ENCODE measurements at regions not wholly inside any gene's neighbourhood (a gene's known extent, or its start where the extent isn't known, plus 50 kb on each side); places are given as distances from the start of the nearest gene placed in this dataset.

DNA sequence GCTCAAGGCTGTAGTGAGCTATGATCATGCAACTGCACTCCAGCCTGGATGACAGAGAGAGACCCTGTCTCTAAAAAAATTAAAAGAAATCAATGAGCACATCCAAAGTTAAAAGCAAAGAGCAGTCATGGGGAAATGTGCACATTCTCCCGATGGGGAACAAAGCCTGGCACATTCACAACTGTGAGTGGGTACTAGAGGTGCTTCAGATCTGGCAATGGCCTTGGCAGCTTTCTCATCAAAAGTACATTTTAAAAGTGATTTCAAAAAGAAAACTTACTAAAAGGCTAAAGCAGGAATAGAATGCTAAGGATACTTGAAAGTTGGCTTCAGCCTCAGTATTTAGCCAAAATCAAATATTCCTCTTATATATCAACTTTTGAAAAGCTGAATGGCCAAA, 145.9 kb upstream of the MAOA start:
- Mint-ChIP-seq H3K27ac (no peak overlapping the region), H3K36me3 (no peaks in the 10 kb centered on the region), H3K27me3 (no peaks in the 10 kb centered on the region), H3K4me3 (no peak overlapping the region), H3K4me1 (peaks cover 0 to 2% (median 0%) of the 10 kb centered on the region in 4 donors), H3K9me3 (peaks cover 0 to 2% (median 0%) of the 10 kb centered on the region in 7 donors)
- no peaks in the 10 kb centered on the region for H3K27me3 ChIP-seq (ENCODE audit: control insufficient read depth, insufficient read depth, low read length)
- no peaks in the 10 kb centered on the region for H3K9me3 ChIP-seq (ENCODE audit: control insufficient read depth in 2 of 2, low read length in 2 of 2)
- no peaks in the 10 kb centered on the region for H3K36me3 ChIP-seq (ENCODE audit: control insufficient read depth, insufficient read depth, low read length)
- no peaks in the 10 kb centered on the region for H3K4me1 ChIP-seq (ENCODE audit: control insufficient read depth, insufficient read depth, low read length, poor library complexity, severe bottlenecking)
- DNase-seq, result no peak
- no peak overlapping the region for H3K4me3 ChIP-seq (ENCODE audit: low read depth, low read length)
- no peak overlapping the region for H3K27ac ChIP-seq (ENCODE audit: insufficient read depth, low read length, poor library complexity, severe bottlenecking)
- no peak for ATAC-seq (ENCODE audit: low read depth in 2 of 2)

DNA sequence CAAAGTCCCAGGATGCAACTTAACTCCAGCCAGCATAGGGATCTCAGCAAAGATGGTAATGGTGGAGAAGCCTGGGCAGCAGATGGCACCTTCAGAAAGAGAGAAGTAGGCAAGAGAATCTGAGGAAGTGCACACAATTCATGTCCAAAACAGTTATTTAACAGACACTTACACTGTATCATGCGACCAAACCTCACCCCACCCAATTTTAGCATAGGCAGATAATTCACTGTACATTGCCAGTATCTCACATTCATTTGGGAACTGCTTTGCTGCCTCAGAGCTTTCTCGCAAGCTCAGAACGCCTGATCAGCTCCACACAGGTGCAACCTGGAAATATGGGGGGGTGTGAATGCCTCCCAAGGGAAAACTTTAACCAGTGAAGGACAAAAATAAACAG, 143.0 kb upstream of the MAOA start:
- Histone ChIP-seq H3K9me3 (ENCODE audit: control insufficient read depth in 2 of 2, low read length in 2 of 2) (no peaks in the 10 kb centered on the region), H3K4me3 (ENCODE audit: low read depth, low read length) (no peak overlapping the region), H3K27me3 (ENCODE audit: control insufficient read depth, insufficient read depth, low read length) (no peaks in the 10 kb centered on the region), H3K36me3 (ENCODE audit: control insufficient read depth, insufficient read depth, low read length) (no peaks in the 10 kb centered on the region), H3K4me1 (ENCODE audit: control insufficient read depth, insufficient read depth, low read length, poor library complexity, severe bottlenecking) (no peaks in the 10 kb centered on the region), H3K27ac (ENCODE audit: insufficient read depth, low read length, poor library complexity, severe bottlenecking) (no peak overlapping the region)
- ATAC-seq (ENCODE audit: low read depth in 2 of 2) (no peak), DNase-seq (no peak)
- H3K36me3 Mint-ChIP-seq, result no peaks in the 10 kb centered on the region
- H3K27me3 Mint-ChIP-seq, result no peaks in the 10 kb centered on the region
- H3K4me3 Mint-ChIP-seq, result no peak overlapping the region
- no peak overlapping the region for H3K27ac Mint-ChIP-seq
- peaks cover 0 to 2% (median 0%) of the 10 kb centered on the region in 4 donors for H3K4me1 Mint-ChIP-seq
- no peaks in the 10 kb centered on the region for H3K9me3 Mint-ChIP-seq

DNA sequence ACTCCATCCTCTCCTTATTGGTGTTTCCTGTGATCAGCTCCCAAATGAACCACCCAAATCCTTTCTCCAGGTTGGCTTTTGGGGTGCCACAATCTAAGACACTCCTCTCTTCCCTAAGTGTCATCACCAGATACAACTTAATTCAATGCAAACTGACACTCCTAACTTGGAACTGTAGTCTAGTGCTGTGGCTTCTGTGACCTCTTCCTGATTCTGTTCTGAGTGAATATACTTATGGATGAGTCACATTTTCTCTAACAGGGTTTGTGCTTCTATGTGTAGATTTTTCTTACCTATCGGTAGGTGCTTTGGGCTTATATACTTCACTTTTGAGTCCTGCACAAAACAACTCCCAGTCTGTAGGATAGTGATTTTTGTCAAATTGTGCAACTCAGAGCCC, 141.3 kb upstream of the MAOA start:
- no peaks in the 10 kb centered on the region for H3K36me3 Mint-ChIP-seq
- no peaks in the 10 kb centered on the region for H3K9me3 ChIP-seq (ENCODE audit: control insufficient read depth in 2 of 2, low read length in 2 of 2)
- H3K27ac ChIP-seq (ENCODE audit: insufficient read depth, low read length, poor library complexity, severe bottlenecking), result no peak overlapping the region

DNA sequence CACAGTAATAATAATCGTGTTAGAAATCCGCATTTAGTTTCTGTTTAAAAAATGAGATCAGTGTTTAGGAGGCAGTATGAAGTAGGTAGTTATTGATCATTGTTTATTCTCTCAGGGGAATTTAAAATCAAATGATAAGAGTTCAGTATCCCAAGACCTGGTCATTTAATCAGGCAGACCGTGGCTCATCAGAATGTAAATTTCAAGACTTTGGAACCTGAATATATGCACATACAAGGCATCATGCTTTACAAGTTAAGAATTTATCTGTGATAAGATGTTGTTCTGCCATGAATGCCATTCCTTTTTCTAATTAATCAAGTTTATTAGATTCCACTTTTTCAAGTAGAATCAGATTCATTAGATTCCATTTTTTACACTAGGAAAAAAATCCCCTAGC, 133.5 kb upstream of the MAOA start:
- no peaks in the 10 kb centered on the region for H3K27me3 Mint-ChIP-seq
- H3K9me3 Mint-ChIP-seq, result peaks cover 0 to 2% (median 1%) of the 10 kb centered on the region in 7 donors
- Histone ChIP-seq H3K36me3 (ENCODE audit: control insufficient read depth, insufficient read depth, low read length) (no peaks in the 10 kb centered on the region), H3K27me3 (ENCODE audit: control insufficient read depth, insufficient read depth, low read length) (no peaks in the 10 kb centered on the region), H3K27ac (ENCODE audit: insufficient read depth, low read length, poor library complexity, severe bottlenecking) (no peak overlapping the region), H3K9me3 (ENCODE audit: control insufficient read depth in 2 of 2, low read length in 2 of 2) (no peaks in the 10 kb centered on the region), H3K4me1 (ENCODE audit: control insufficient read depth, insufficient read depth, low read length, poor library complexity, severe bottlenecking) (no peaks in the 10 kb centered on the region), H3K4me3 (ENCODE audit: low read depth, low read length) (no peak overlapping the region)
- no peak overlapping the region for H3K27ac Mint-ChIP-seq
- H3K4me1 Mint-ChIP-seq, result peaks cover 0 to 6% (median 0%) of the 10 kb centered on the region in 4 donors
- ATAC-seq (ENCODE audit: low read depth in 2 of 2) (no peak), DNase-seq (no peak)
- H3K36me3 Mint-ChIP-seq, result no peaks in the 10 kb centered on the region
- no peak overlapping the region for H3K4me3 Mint-ChIP-seq

More for the DNA sequence above, 141.3 kb upstream of the MAOA start:
- Histone ChIP-seq H3K4me3 (ENCODE audit: low read depth, low read length) (no peak overlapping the region), H3K36me3 (ENCODE audit: control insufficient read depth, insufficient read depth, low read length) (no peaks in the 10 kb centered on the region), H3K27me3 (ENCODE audit: control insufficient read depth, insufficient read depth, low read length) (no peaks in the 10 kb centered on the region), H3K4me1 (ENCODE audit: control insufficient read depth, insufficient read depth, low read length, poor library complexity, severe bottlenecking) (no peaks in the 10 kb centered on the region)
- no peaks in the 10 kb centered on the region for H3K27me3 Mint-ChIP-seq
- H3K4me1 Mint-ChIP-seq, result peaks cover 0 to 2% (median 0%) of the 10 kb centered on the region in 4 donors
- DNase-seq, result no peak
- H3K4me3 Mint-ChIP-seq, result no peak overlapping the region
- no peaks in the 10 kb centered on the region for H3K9me3 Mint-ChIP-seq
- H3K27ac Mint-ChIP-seq, result no peak overlapping the region
- ATAC-seq (ENCODE audit: low read depth in 2 of 2), result no peak

DNA sequence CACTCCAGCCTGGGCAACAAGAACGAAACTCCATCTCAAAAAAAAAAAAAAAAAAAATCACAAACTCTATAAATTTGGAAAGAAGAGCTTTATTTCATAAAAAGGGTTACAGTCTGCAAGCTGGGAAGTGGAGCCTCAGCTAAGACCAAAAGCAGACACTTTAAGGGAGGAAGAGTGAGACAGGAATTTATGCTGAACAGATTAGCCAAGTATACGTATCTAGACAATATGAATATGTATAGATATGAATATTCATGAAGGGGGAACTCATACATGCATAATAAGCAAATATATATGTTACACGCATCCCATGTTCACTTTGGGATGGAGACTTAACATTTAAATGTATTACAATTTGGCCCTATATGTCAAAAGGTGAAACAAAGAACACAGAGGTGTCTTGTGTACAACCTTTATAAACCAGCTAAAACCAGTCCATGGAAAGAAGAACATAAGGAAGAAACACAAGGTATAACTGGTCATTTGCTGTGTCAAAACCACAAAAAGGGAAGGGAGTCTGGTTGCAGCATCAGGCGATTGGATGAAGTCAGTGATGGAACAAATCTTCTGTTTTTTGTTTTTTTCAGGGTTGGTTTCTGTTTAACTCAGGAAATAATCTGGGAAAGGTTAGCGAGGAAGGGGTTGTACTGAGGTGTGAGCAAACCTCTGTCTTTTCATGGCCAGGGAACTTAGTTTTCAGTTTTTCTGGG, 130.0 kb upstream of the MAOA start:
- no peaks in the 10 kb centered on the region for H3K27me3 Mint-ChIP-seq
- no peak for ATAC-seq (ENCODE audit: low read depth in 2 of 2)
- Histone ChIP-seq H3K9me3 (ENCODE audit: control insufficient read depth in 2 of 2, low read length in 2 of 2) (no peaks in the 10 kb centered on the region), H3K36me3 (ENCODE audit: control insufficient read depth, insufficient read depth, low read length) (no peaks in the 10 kb centered on the region), H3K27me3 (ENCODE audit: control insufficient read depth, insufficient read depth, low read length) (no peaks in the 10 kb centered on the region), H3K4me3 (ENCODE audit: low read depth, low read length) (no peak overlapping the region), H3K4me1 (ENCODE audit: control insufficient read depth, insufficient read depth, low read length, poor library complexity, severe bottlenecking) (no peaks in the 10 kb centered on the region), H3K27ac (ENCODE audit: insufficient read depth, low read length, poor library complexity, severe bottlenecking) (no peak overlapping the region)
- no peaks in the 10 kb centered on the region for H3K36me3 Mint-ChIP-seq
- peaks cover 0 to 4% (median 2%) of the 10 kb centered on the region in 7 donors for H3K9me3 Mint-ChIP-seq
- H3K27ac Mint-ChIP-seq, result no peak overlapping the region
- no peak overlapping the region for H3K4me3 Mint-ChIP-seq
- peaks cover 0 to 11% (median 3%) of the 10 kb centered on the region in 4 donors for H3K4me1 Mint-ChIP-seq
- DNase-seq, result no peak

DNA sequence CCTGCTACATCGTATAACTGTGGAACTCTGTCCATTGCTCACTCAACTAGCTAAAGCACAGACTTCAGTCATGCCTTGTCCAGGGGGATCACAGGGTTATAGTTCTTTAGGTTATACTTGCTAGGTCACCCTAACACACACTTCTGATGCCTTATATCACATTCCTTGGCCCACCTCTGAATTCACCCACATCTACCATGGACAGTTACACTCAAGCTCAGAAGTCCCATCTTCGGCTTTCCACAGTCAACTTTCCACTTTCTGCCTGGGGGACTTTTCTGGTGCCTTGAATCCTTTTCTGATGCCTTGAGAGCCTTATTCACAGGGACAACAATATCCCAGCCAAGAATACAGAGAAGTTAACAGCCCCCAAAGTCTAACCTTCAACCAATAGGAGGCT, 129.2 kb upstream of the MAOA start:
- DNase-seq (no peak), ATAC-seq (ENCODE audit: low read depth in 2 of 2) (no peak)
- no peaks in the 10 kb centered on the region for H3K27me3 ChIP-seq (ENCODE audit: control insufficient read depth, insufficient read depth, low read length)
- H3K4me1 ChIP-seq (ENCODE audit: control insufficient read depth, insufficient read depth, low read length, poor library complexity, severe bottlenecking), result no peaks in the 10 kb centered on the region
- no peak overlapping the region for H3K27ac Mint-ChIP-seq
- no peaks in the 10 kb centered on the region for H3K36me3 Mint-ChIP-seq
- no peak overlapping the region for H3K4me3 ChIP-seq (ENCODE audit: low read depth, low read length)
- no peaks in the 10 kb centered on the region for H3K27me3 Mint-ChIP-seq
- no peak overlapping the region for H3K4me3 Mint-ChIP-seq
- H3K9me3 ChIP-seq (ENCODE audit: control insufficient read depth in 2 of 2, low read length in 2 of 2), result no peaks in the 10 kb centered on the region
- no peaks in the 10 kb centered on the region for H3K36me3 ChIP-seq (ENCODE audit: control insufficient read depth, insufficient read depth, low read length)
- H3K9me3 Mint-ChIP-seq, result peaks cover 0 to 4% (median 2%) of the 10 kb centered on the region in 7 donors
- H3K27ac ChIP-seq (ENCODE audit: insufficient read depth, low read length, poor library complexity, severe bottlenecking), result no peak overlapping the region
- peaks cover 0 to 11% (median 3%) of the 10 kb centered on the region in 4 donors for H3K4me1 Mint-ChIP-seq

DNA sequence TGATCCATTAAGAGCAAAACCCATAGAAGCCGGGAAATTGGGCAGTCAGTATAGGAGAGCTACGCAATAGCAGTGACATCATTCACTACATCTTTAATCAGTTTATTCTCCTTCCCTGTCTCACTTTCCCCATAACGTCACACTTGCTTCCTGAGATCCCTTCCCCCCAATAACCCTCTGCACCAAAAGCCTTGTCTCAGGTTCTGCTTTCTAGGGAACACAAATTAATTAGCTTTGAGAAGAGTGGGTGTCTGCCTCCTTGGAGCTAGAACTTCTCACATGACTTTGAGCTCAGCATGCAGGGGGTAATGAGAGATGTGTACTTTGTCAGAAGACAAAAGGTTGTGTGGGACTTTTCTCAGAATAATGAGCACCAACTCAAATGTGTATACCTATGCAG, 128.3 kb upstream of the MAOA start:
- Histone ChIP-seq H3K27ac (ENCODE audit: insufficient read depth, low read length, poor library complexity, severe bottlenecking) (no peak overlapping the region), H3K4me3 (ENCODE audit: low read depth, low read length) (no peak overlapping the region), H3K9me3 (ENCODE audit: control insufficient read depth in 2 of 2, low read length in 2 of 2) (no peaks in the 10 kb centered on the region), H3K4me1 (ENCODE audit: control insufficient read depth, insufficient read depth, low read length, poor library complexity, severe bottlenecking) (no peaks in the 10 kb centered on the region), H3K36me3 (ENCODE audit: control insufficient read depth, insufficient read depth, low read length) (no peaks in the 10 kb centered on the region), H3K27me3 (ENCODE audit: control insufficient read depth, insufficient read depth, low read length) (no peaks in the 10 kb centered on the region)
- H3K27me3 Mint-ChIP-seq, result no peaks in the 10 kb centered on the region
- peaks cover 0 to 5% (median 2%) of the 10 kb centered on the region in 7 donors for H3K9me3 Mint-ChIP-seq
- no peaks in the 10 kb centered on the region for H3K36me3 Mint-ChIP-seq
- peaks cover 0 to 11% (median 3%) of the 10 kb centered on the region in 4 donors for H3K4me1 Mint-ChIP-seq
- no peak for ATAC-seq (ENCODE audit: low read depth in 2 of 2)
- no peak overlapping the region for H3K27ac Mint-ChIP-seq
- H3K4me3 Mint-ChIP-seq, result no peak overlapping the region
- DNase-seq, result no peak

DNA sequence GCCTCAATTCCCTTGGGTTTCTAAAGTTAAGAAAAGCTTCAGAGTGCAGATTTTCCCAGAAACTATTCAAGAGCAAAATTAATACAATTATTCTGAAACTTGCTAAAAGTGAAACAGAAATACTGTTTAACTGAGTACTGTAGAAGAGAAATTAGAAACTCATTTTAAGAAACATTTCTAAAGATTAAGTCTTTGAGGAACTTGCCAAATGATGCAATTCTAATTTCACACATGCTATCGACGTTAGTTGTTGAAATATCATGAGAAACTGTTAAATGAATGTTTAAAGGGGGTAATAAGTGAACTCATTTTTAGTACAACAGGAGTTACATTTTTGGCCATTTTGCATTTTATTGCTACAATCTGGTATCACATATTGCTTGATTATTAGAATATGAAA, 125.3 kb upstream of the MAOA start:
- H3K27me3 ChIP-seq (ENCODE audit: control insufficient read depth, insufficient read depth, low read length), result no peaks in the 10 kb centered on the region
- Mint-ChIP-seq H3K27me3 (no peaks in the 10 kb centered on the region), H3K27ac (no peak overlapping the region), H3K9me3 (peaks cover 0 to 18% (median 8%) of the 10 kb centered on the region in 7 donors), H3K36me3 (peaks cover 4% of the 10 kb centered on the region), H3K4me1 (peaks cover 0 to 5% (median 3%) of the 10 kb centered on the region in 4 donors), H3K4me3 (no peak overlapping the region)
- no peak overlapping the region for H3K27ac ChIP-seq (ENCODE audit: insufficient read depth, low read length, poor library complexity, severe bottlenecking)
- no peaks in the 10 kb centered on the region for H3K36me3 ChIP-seq (ENCODE audit: control insufficient read depth, insufficient read depth, low read length)
- ATAC-seq (ENCODE audit: low read depth in 2 of 2), result no peak
- no peak overlapping the region for H3K4me3 ChIP-seq (ENCODE audit: low read depth, low read length)
- no peak for DNase-seq
- H3K9me3 ChIP-seq (ENCODE audit: control insufficient read depth in 2 of 2, low read length in 2 of 2), result peaks cover 5 to 14% of the 10 kb centered on the region in 2 experiments
- H3K4me1 ChIP-seq (ENCODE audit: control insufficient read depth, insufficient read depth, low read length, poor library complexity, severe bottlenecking), result no peaks in the 10 kb centered on the region
